IPS DF 6.9 (cell line): ENCODE measurements at regions not wholly inside any gene's neighbourhood (a gene's known extent, or its start where the extent isn't known, plus 50 kb on each side); places are given as distances from the start of the nearest gene placed in this dataset.

ENCODE experiments used
- DNase-seq: peaks from one replicate; pipeline ENCODE4 v3.0.0-alpha.2; 2013; ENCODE audit warnings: low read depth, low spot score
- H3K27ac ChIP-seq: one replicate; pipeline ENCODE4 v1.5.1; 2013; ENCODE audit warnings: low read length, control low read depth
- H3K27me3 ChIP-seq: 2 replicates; pipeline ENCODE4 v1.6.1; 2013; ENCODE audit warnings: mild to moderate bottlenecking, low read length; ENCODE audit not compliant: control insufficient read depth, insufficient read depth
- H3K36me3 ChIP-seq: 2 replicates; pipeline ENCODE4 v1.6.1; 2013; ENCODE audit warnings: low read length; ENCODE audit not compliant: control insufficient read depth, insufficient read depth
- H3K4me1 ChIP-seq: 2 replicates; pipeline ENCODE4 v1.6.1; 2013; ENCODE audit warnings: low read length; ENCODE audit not compliant: control insufficient read depth, insufficient read depth
- H3K4me3 ChIP-seq: 2 replicates; pipeline ENCODE4 v1.5.1; 2013; ENCODE audit warnings: mild to moderate bottlenecking, low read length
- H3K9me3 ChIP-seq: 2 replicates; pipeline ENCODE4 v1.6.1; 2013; ENCODE audit warnings: low read length, inconsistent platforms; ENCODE audit not compliant: control insufficient read depth, insufficient read depth
- WGBS: extraction: QIAGEN DNeasy Blood & Tissue Kit; methylation state at CpG from one replicate; pipeline ENCODE4 v1.1.7; 2013; ENCODE audit warnings: mixed read lengths, missing lambda C conversion rate; ENCODE audit not compliant: insufficient read length, insufficient coverage; 5-methylcytosine and 5-hydroxymethylcytosine counted together

DNA sequence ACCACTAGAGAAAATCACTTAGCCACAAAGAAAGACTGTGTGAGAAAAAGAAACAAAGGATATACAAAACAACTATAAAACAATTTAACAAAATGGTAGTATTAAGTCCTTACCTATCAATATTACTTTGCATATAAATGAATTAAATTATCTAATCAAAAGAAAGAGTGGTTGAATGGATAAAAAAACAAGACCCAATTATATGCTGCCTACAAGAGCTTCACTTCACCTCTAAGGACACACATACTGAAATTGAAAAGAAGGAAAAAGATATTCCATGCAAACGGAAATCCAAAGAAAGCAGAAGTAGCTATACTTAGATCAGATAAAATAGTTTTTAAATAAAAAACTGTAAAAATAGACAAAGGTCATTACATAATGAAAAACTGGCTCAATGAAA, 134.9 kb upstream of the CCDC196 start:
- Histone ChIP-seq H3K9me3 (no peaks in the 10 kb centered on the region), H3K4me1 (no peaks in the 10 kb centered on the region), H3K27ac (no peak overlapping the region), H3K4me3 (no peak overlapping the region), H3K36me3 (no peaks in the 10 kb centered on the region), H3K27me3 (no peaks in the 10 kb centered on the region)
- DNase-seq, result no peak
- WGBS, result no CpG with 5 or more reads among the region's 1 CpG

DNA sequence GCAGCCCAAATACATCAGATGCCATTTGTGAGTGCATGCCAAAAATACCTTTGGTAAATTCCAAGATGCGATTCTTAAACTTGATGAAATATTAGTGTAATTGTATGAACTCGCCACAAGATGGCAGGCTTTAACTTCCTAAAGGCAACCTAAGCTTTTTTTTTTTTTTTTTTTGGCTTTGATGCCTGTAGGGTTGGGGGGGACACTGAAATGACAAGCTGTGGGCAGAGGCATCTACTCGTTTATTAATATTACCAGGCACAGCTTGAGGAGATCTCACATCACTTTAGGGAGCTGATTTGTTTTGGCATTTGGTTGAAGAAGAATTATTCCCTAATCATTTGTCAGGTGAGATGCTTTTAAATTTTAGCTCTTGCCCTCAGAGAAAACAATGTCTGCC, 126.7 kb upstream of the CCDC196 start:
- peaks cover 1% of the 10 kb centered on the region; the same call in 1 of the 2 replicates for H3K4me1 ChIP-seq
- H3K27ac ChIP-seq, result no peak overlapping the region
- H3K27me3 ChIP-seq, result no peaks in the 10 kb centered on the region
- H3K9me3 ChIP-seq, result no peaks in the 10 kb centered on the region
- no peaks in the 10 kb centered on the region for H3K36me3 ChIP-seq
- no CpG with 5 or more reads among the region's 3 CpGs for WGBS
- DNase-seq, result peak; percentile 35
- no peak overlapping the region for H3K4me3 ChIP-seq

DNA sequence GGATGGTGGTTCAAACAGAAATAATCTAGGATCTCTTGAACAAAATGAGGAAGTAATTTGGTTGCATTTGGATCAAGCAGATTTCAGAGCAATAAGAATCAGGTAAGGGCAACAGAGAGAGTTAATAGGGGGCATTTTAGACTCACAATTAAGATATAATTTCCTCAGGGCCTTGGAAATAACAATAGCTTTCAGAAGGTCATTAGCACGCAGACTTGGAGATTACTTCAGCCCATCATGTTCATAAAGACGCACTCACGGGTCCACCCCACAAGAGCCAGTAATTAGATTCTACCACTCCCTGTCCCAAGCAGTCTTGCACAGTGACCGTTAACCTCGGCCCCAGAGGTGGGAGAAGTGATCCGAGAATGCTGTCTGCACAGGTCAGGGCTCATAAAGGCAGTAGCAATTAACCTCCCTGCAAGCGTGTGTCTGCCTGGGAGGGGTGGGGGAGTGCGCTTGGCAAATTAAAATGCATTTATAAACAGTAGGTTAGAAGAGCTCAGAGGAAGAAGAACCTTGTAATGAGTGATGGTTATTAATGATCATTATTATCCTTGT, 125.7 kb upstream of the CCDC196 start:
- H3K4me1 ChIP-seq, result peaks cover 1% of the 10 kb centered on the region; the same call in 1 of the 2 replicates
- DNase-seq, result no peak
- H3K27ac ChIP-seq, result no peak overlapping the region
- no CpG with 5 or more reads among the region's 8 CpGs for WGBS
- H3K36me3 ChIP-seq, result no peaks in the 10 kb centered on the region
- H3K27me3 ChIP-seq, result no peaks in the 10 kb centered on the region
- no peaks in the 10 kb centered on the region for H3K9me3 ChIP-seq
- no peak overlapping the region for H3K4me3 ChIP-seq

DNA sequence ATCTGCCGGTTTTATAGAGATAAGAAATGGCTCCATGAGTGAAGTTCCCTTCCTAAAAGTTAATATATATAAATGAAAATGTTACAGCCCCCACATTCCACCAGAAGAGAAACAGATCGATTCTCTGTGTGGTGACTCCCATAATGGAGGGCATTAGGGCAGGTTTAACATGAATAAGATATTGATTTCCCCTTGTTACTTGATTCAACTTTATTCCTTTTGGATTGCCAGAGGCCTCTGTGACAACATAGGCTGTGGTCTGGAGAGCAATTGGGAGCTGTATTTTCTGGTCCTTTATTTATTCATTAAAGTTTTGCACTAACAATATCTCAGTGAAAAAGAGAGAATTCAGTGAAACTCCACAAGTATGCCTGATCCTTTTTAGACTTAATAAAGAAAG, 125.2 kb upstream of the CCDC196 start:
- H3K9me3 ChIP-seq, result no peaks in the 10 kb centered on the region
- peaks cover 1% of the 10 kb centered on the region; the same call in 1 of the 2 replicates for H3K4me1 ChIP-seq
- no peaks in the 10 kb centered on the region for H3K27me3 ChIP-seq
- H3K36me3 ChIP-seq, result no peaks in the 10 kb centered on the region
- no peak overlapping the region for H3K27ac ChIP-seq
- no peak for DNase-seq
- WGBS, result no CpG with 5 or more reads among the region's 2 CpGs
- no peak overlapping the region for H3K4me3 ChIP-seq

DNA sequence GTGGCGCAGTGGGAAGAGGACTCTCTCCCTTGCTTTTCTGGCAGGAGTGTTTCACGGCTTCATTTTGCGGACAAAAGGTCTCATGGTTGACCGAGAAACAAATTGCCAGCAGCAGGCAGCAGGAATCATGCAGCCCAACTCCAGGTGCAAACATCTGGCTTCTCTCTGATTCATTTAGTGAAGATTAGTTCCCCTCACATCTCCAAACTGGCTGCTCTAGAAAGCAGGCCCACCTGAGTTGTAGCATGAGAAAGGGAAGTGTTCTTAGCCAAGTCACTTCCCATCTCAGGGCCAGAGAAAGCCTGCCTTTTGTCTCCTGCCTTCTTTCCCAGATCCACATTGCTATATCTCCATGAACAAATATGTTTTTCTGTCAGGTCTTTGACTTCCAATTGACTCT, 120.8 kb upstream of the CCDC196 start:
- no peak for DNase-seq
- no peaks in the 10 kb centered on the region for H3K27me3 ChIP-seq
- no peaks in the 10 kb centered on the region for H3K36me3 ChIP-seq
- no peak overlapping the region for H3K27ac ChIP-seq
- H3K4me1 ChIP-seq, result no peaks in the 10 kb centered on the region
- no peaks in the 10 kb centered on the region for H3K9me3 ChIP-seq
- no CpG with 5 or more reads among the region's 4 CpGs for WGBS
- no peak overlapping the region for H3K4me3 ChIP-seq

DNA sequence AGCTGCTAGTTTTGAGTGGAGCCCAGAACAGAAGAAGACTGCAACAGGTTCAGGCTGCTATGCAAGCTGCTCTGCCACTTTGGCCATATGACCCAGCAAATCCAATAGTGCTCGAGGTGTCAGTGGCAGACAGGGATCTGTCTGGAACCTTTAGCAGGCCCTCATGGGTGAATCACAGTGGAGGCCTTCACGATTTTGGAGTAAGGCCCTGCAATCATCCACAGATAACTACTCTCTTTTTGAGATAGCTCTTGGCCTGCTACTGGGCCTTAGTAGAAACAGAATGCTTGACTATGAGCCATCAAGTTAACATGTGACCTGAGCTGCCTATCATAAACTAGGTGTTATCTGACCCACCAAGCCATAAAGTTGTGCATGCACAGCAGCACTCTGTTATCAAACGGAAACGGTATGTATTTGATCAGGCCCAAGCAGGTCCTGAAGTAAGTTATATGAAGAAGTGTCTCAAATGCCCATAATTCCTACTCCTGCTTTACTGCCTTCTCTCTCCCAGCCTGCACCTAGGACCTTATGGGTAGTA, 116.9 kb upstream of the CCDC196 start:
- no peak for DNase-seq
- Histone ChIP-seq H3K4me3 (no peak overlapping the region), H3K27me3 (no peaks in the 10 kb centered on the region), H3K36me3 (no peaks in the 10 kb centered on the region), H3K27ac (no peak overlapping the region), H3K4me1 (no peaks in the 10 kb centered on the region), H3K9me3 (no peaks in the 10 kb centered on the region)
- WGBS, result no CpG with 5 or more reads among the region's 4 CpGs

DNA sequence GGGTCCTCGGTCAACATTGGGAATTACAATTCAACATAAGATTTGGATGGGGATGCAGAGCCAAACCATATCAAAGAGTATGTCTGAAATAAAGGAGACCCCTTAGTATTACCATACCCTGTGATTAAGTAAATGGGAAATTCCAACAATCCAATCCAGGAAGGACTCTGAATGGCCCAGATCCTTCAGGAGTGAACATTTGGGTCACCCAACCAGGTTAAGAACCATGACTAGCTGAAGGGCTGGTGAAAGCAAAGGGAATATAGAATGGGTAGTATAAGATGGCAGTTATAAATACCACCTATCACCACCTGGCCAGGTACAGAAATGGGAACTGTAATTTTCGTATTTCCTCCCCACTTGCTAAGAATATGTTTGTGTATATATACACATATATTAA, 114.4 kb upstream of the CCDC196 start:
- H3K9me3 ChIP-seq, result no peaks in the 10 kb centered on the region
- DNase-seq, result no peak
- no peaks in the 10 kb centered on the region for H3K27me3 ChIP-seq
- H3K27ac ChIP-seq, result no peak overlapping the region
- H3K36me3 ChIP-seq, result no peaks in the 10 kb centered on the region
- no CpG with 5 or more reads among the region's 2 CpGs for WGBS
- H3K4me1 ChIP-seq, result no peaks in the 10 kb centered on the region
- H3K4me3 ChIP-seq, result no peak overlapping the region

DNA sequence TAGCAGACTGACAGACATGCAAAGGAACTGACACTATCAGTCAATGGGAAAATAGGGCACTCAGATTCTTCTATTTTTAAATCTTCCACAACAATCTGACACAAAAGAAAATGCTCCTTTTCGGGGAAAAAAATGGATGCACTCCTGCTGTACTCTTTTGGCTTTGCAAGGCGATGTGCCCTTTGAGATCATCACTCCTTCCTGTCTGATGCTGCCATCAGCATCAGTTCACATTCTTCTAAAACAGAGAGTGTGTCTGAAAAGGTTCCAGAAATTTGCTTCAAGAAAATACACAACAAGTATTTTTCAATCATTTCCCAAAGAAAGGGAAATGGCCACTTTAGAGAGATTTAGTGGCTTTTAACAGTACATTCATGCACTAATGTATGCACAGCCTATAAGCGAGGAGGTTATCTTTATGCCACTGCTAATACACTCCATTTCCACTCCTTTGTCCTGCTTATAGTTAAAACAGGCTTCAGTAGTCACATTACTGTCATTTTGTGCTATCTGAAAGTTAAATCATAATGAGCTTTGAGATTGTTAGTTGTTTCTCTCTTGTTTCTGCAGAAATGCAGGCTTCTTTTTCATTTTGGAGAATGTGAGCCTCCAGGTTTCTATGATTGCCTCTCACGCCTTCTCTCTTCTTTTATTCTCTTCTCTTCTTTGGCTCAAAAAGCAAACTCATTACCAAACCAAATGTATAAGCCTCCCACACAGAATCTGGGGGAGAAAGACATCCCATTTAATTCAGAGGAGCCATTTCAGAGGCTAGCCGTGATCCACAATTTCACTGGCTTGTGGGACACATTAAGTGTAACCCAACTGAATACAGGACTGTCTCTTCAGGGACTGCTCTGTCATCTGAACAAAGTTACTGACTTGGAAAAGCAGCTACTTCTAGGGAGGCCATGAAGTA, 110.9 kb upstream of the CCDC196 start:
- Histone ChIP-seq H3K27ac (no peak overlapping the region), H3K4me1 (no peaks in the 10 kb centered on the region), H3K4me3 (no peak overlapping the region), H3K9me3 (no peaks in the 10 kb centered on the region), H3K36me3 (no peaks in the 10 kb centered on the region), H3K27me3 (no peaks in the 10 kb centered on the region)
- DNase-seq, result no peak
- no CpG with 5 or more reads among the region's 5 CpGs for WGBS

DNA sequence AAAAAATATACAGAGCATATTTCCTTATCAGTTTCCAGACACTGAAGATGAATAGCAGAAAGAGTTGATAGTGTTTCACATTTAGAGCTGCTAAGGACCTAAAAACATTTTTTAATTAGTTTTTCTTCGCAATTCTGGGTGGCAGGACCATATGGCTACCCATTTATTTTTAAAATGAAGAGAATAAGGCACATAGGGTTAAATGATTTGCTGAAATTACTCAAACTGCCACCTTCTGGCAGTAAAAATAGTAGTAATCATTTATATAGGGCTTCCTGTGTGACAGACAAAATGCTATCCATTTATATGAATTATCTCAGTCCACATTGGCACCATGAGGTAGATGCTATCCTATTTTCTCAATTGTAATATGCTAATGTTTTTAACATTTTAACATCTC, 108.6 kb upstream of the CCDC196 start:
- Histone ChIP-seq H3K36me3 (no peaks in the 10 kb centered on the region), H3K4me3 (no peak overlapping the region), H3K27me3 (no peaks in the 10 kb centered on the region), H3K4me1 (no peaks in the 10 kb centered on the region), H3K27ac (no peak overlapping the region), H3K9me3 (no peaks in the 10 kb centered on the region)
- DNase-seq, result no peak
- WGBS, result no CpG with 5 or more reads among the region's 1 CpG

DNA sequence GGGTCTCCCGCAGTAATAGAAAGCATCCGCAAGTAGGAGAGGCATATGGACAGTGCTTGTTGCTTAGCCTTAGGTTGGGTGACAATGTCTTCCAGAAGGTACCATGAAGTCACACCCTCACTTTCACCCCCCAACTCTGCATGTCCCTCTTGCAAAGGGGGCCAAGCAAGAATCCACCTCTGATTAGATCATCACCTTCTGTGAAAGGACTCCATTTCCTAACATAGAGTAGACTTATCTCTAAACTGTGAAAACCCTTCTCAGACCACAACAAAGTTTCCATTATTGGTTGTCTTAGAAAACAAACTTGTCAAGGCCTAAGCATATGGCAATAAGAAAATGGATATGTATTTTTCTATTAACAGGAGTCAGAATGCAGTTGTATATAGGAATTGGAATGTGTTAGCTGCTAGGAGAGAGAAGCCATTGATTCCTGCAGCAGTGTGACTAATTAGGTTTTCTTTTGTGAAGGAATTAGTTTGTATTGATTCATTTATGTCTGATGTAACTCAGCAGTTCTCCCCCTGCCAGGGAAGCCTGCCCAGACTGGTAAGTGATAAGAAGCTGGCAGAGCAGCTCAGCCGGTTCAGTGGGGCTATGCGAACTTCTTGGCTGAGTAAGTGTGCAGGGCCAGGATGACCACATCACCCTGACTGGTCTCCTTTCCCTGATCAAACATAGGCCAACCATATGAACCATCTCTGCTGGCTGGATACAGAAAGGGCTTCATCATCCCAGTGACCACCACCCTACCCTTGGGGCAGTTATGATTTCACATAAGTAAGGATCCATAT, 107.3 kb upstream of the CCDC196 start:
- H3K4me1 ChIP-seq, result no peaks in the 10 kb centered on the region
- WGBS, result no CpG with 5 or more reads among the region's 4 CpGs
- no peaks in the 10 kb centered on the region for H3K27me3 ChIP-seq
- H3K27ac ChIP-seq, result no peak overlapping the region
- DNase-seq, result no peak
- no peak overlapping the region for H3K4me3 ChIP-seq
- H3K36me3 ChIP-seq, result no peaks in the 10 kb centered on the region
- no peaks in the 10 kb centered on the region for H3K9me3 ChIP-seq
